Posterior vena cava (tissue), 2 donors: ENCODE measurements at regions not wholly inside any gene's neighbourhood (a gene's known extent, or its start where the extent isn't known, plus 50 kb on each side); places are given as distances from the start of the nearest gene placed in this dataset.

Source experiments
- DNase-seq: peaks from one replicate; pipeline ENCODE4 v3.0.0-alpha.2; 2020; ENCODE audit warnings: low spot score
- intact Hi-C, 2 donors: fragments of 100-400 bp; cut with DNase I; formaldehyde crosslinking; loops; one replicate each; pipeline versions ENCODE4 v1.14.1 to v1.14.2; 2022 to 2023
- donor health status: DM: yes; HTN: yes; CAD: no.
- donor health status: DM: yes; HTN: yes; CAD: no.

GRCh38 chr11:69883292-69884255 lies 64.4 kb upstream of the FGF3 start:
- intact Hi-C loops, result no loop called here
- DNase-seq, result peak; percentile 63

GRCh38 chr11:69884286-69884685 lies 65.1 kb upstream of the FGF3 start:
- DNase-seq, result no peak

GRCh38 chr11:69884751-69885150 lies 65.5 kb upstream of the FGF3 start:
- no peak for DNase-seq

More at GRCh38 chr11:69884286-69884685, 65.1 kb upstream of the FGF3 start:
- intact Hi-C loops, result no loop called here

GRCh38 chr11:69887330-69887729 lies 68.1 kb upstream of the FGF3 start:
- intact Hi-C loops, result loop anchor here in 1 of 2 donors (5.0 kb wide), 1 partner anchor 180 kb away; no protein-coding TSS in a partner anchor
- DNase-seq, result peak; percentile 22

More at GRCh38 chr11:69884751-69885150, 65.5 kb upstream of the FGF3 start:
- intact Hi-C loops, result loop anchor here in 1 of 2 donors (5.0 kb wide), 1 partner anchor 177 kb away; no protein-coding TSS in a partner anchor

- DNase-seq, result peak; percentile 28
- intact Hi-C loops, result loop anchor here in 1 of 2 donors (5.0 kb wide), 1 partner anchor 181 kb away; no protein-coding TSS in a partner anchor
Measured at GRCh38 chr11:69887841-69888427, 68.7 kb upstream of the FGF3 start.

- peak; percentile 81 for DNase-seq
- intact Hi-C loops, result loop anchor here in 1 of 2 donors (5.0 kb wide), 1 partner anchor 181 kb away; no protein-coding TSS in a partner anchor
Measured at GRCh38 chr11:69888483-69889181, 69.4 kb upstream of the FGF3 start.

GRCh38 chr11:69889400-69890318 lies 70.4 kb upstream of the FGF3 start:
- peak; percentile 57 for DNase-seq

GRCh38 chr11:69890476-69890875 lies 71.3 kb upstream of the FGF3 start:
- intact Hi-C loops, result no loop called here
- DNase-seq, result peak; percentile 64

More at GRCh38 chr11:69889400-69890318, 70.4 kb upstream of the FGF3 start:
- intact Hi-C loops, result loop anchor here in 1 of 2 donors (5.0 kb wide), 1 partner anchor 182 kb away; no protein-coding TSS in a partner anchor

- intact Hi-C loops, result no loop called here
- peak; percentile 79 for DNase-seq
Measured at GRCh38 chr11:69891421-69892236, 72.4 kb upstream of the FGF3 start.

GRCh38 chr11:69892237-69892985 lies 73.2 kb upstream of the FGF3 start:
- DNase-seq, result peak; percentile 65

GRCh38 chr11:69892986-69893555 lies 73.9 kb upstream of the FGF3 start:
- DNase-seq, result peak; percentile 80
- intact Hi-C loops, result no loop called here

More at GRCh38 chr11:69892237-69892985, 73.2 kb upstream of the FGF3 start:
- intact Hi-C loops, result no loop called here

- intact Hi-C loops, result no loop called here
- peak; percentile 46 for DNase-seq
Measured at GRCh38 chr11:69893631-69894030, 74.4 kb upstream of the FGF3 start.

- intact Hi-C loops, result no loop called here
- peak; percentile 58 for DNase-seq
Measured at GRCh38 chr11:69894181-69894611, 75.0 kb upstream of the FGF3 start.

- DNase-seq, result no peak
- intact Hi-C loops, result no loop called here
Measured at GRCh38 chr11:69894648-69895047, 75.4 kb upstream of the FGF3 start.

GRCh38 chr11:69896250-69896649 lies 77.0 kb upstream of the FGF3 start:
- intact Hi-C loops, result no loop called here
- DNase-seq, result no peak

- no peak for DNase-seq
- intact Hi-C loops, result no loop called here
Measured at GRCh38 chr11:69898123-69898522, 78.9 kb upstream of the FGF3 start.
